PC-3 (cell line): ENCODE measurements at regions not wholly inside any gene's neighbourhood (a gene's known extent, or its start where the extent isn't known, plus 50 kb on each side); places are given as distances from the start of the nearest gene placed in this dataset.

ENCODE experiments used
- ATAC-seq: fragments of 200-7000 bp; cut with Tn5 transposase; 2 replicates; pipeline ENCODE4 v1.9.1; 2020; ENCODE audit warnings: mild to moderate bottlenecking, moderate library complexity
- BruUV-seq: library from RNA; stranded (reverse); fragments of 400-500 nt; replicated peaks from 2 replicates; lab custom pipeline; 2021; lab: Mats Ljungman, UMichigan
- CTCF ChIA-PET: fragments of 300-600 bp; sonication (Branson Sonifier 250); formaldehyde crosslinking; loops from one replicate; lab custom pipeline; 2022; ENCODE audit warnings: antibody characterized with exemption; lab: Charles Lee
- POLR2A ChIA-PET: fragments of 300-600 bp; sonication (Branson Sonifier 250); formaldehyde crosslinking; loops from one replicate; lab custom pipeline; 2022; ENCODE audit warnings: antibody characterized with exemption; ENCODE audit not compliant: unreplicated experiment; lab: Charles Lee
- DNase-seq: peaks from one replicate; pipeline ENCODE4 v3.0.0-alpha.2; 2015
- H2AFZ ChIP-seq: fragments of 300-600 bp; sonication (generic); 2 replicates; pipeline ENCODE4 v1.6.0; 2016; ENCODE audit warnings: antibody characterized with exemption, low read length
- H3F3A ChIP-seq: fragments of 300-600 bp; sonication (generic); one replicate; pipeline ENCODE4 v1.6.0; 2017; ENCODE audit warnings: antibody characterized with exemption, low read length, control low read depth, mild to moderate bottlenecking; ENCODE audit not compliant: unreplicated experiment
- H3K27ac ChIP-seq: fragments of 300-600 bp; sonication (generic); 2 replicates; pipeline ENCODE4 v1.5.1; 2016; ENCODE audit warnings: mild to moderate bottlenecking, low read length
- H3K27me3 ChIP-seq: fragments of 300-600 bp; sonication (generic); 2 replicates; pipeline ENCODE4 v1.6.1; 2016; ENCODE audit warnings: low read length, mixed read lengths
- H3K36me3 ChIP-seq: fragments of 300-600 bp; sonication (generic); 2 replicates; pipeline ENCODE4 v1.6.1; 2016; ENCODE audit warnings: low read depth, mixed run types, low read length, mixed read lengths
- H3K4me1 ChIP-seq: fragments of 300-600 bp; sonication (generic); 2 replicates; pipeline ENCODE4 v1.5.1; 2016; ENCODE audit warnings: low read length; ENCODE audit not compliant: insufficient read depth
- H3K4me2 ChIP-seq: fragments of 300-600 bp; sonication (generic); 2 replicates; pipeline ENCODE4 v1.6.0; 2016; ENCODE audit warnings: low read length
- H3K4me3 ChIP-seq: fragments of 300-600 bp; sonication (generic); 2 replicates; pipeline ENCODE4 v1.5.1; 2016; ENCODE audit warnings: mild to moderate bottlenecking, low read length, mixed read lengths
- H3K79me2 ChIP-seq: fragments of 300-600 bp; sonication (generic); 2 replicates; pipeline ENCODE4 v1.6.1; 2017; ENCODE audit warnings: low read length, mixed read lengths
- H3K9ac ChIP-seq: fragments of 300-600 bp; sonication (generic); 2 replicates; pipeline ENCODE4 v1.6.0; 2016; ENCODE audit warnings: mild to moderate bottlenecking, low read length
- H3K9me2 ChIP-seq: fragments of 300-600 bp; sonication (generic); replicated peaks from 2 replicates; pipeline ENCODE4 v1.6.1; 2016; ENCODE audit warnings: mixed run types, low read length, mixed read lengths
- H3K9me3 ChIP-seq: fragments of 300-600 bp; sonication (generic); 2 replicates; pipeline ENCODE4 v1.6.1; 2016; ENCODE audit warnings: low read length, mixed read lengths
- H4K20me1 ChIP-seq: fragments of 300-600 bp; sonication (generic); 2 replicates; pipeline ENCODE4 v1.6.1; 2016; ENCODE audit warnings: low read length, mixed read lengths
- CTCF ChIP-seq: fragments of 300-600 bp; sonication (generic); conservative IDR thresholded peaks from 2 replicates; pipeline ENCODE4 v1.5.1; 2017; ENCODE audit warnings: antibody characterized with exemption, low read depth, mild to moderate bottlenecking, low read length
- EZH2 ChIP-seq: fragments of 300-600 bp; sonication (generic); IDR thresholded peaks from one replicate; pipeline ENCODE4 v1.6.1; 2017; ENCODE audit warnings: antibody characterized with exemption, mild to moderate bottlenecking, low read length; ENCODE audit not compliant: unreplicated experiment
- EZH2phosphoT487 ChIP-seq: fragments of 300-600 bp; sonication (generic); IDR thresholded peaks from 2 replicates; pipeline ENCODE4 v1.6.1; 2018; ENCODE audit warnings: mild to moderate bottlenecking, antibody characterized with exemption, low read length, borderline replicate concordance
- intact Hi-C: fragments of 100-400 bp; cut with micrococcal nuclease; formaldehyde crosslinking; loops from 2 replicates; pipeline ENCODE4 v1.9.0; 2023

GRCh38 chr6:164439331-164439730, 870.1 kb downstream of the C6orf118 start:
- CTCF ChIA-PET, result no interaction called here
- intact Hi-C loops, result no loop called here
- no peak overlapping the region for H3K4me2 ChIP-seq

GRCh38 chr6:164436976-164437375, 872.4 kb downstream of the C6orf118 start:
- Histone ChIP-seq H4K20me1 (no peaks in the 10 kb centered on the region), H3F3A (no peaks in the 10 kb centered on the region), H2AFZ (no peak overlapping the region), H3K4me3 (no peak overlapping the region), H3K27me3 (no peaks in the 10 kb centered on the region), H3K27ac (no peak overlapping the region), H3K9me3 (no peaks in the 10 kb centered on the region), H3K9me2 (no peaks in the 10 kb centered on the region), H3K36me3 (no peaks in the 10 kb centered on the region), H3K9ac (no peak overlapping the region), H3K4me2 (no peak overlapping the region), H3K4me1 (no peaks in the 10 kb centered on the region), H3K79me2 (no peaks in the 10 kb centered on the region)
- BruUV-seq, result no TSS peak
- no peak for TF ChIP-seq CTCF
- TF ChIP-seq EZH2, result no peak
- no peak for TF ChIP-seq EZH2phosphoT487
- CTCF ChIA-PET, result no interaction called here
- POLR2A ChIA-PET, result no interaction called here
- no peak for ATAC-seq
- no peak for DNase-seq
- intact Hi-C loops, result no loop called here

More at GRCh38 chr6:164439331-164439730, 870.1 kb downstream of the C6orf118 start:
- no peaks in the 10 kb centered on the region for H3K4me1 ChIP-seq
- no peak overlapping the region for H3K4me3 ChIP-seq
- TF ChIP-seq CTCF (no peak), EZH2phosphoT487 (no peak), EZH2 (no peak)
- BruUV-seq, result no TSS peak
- H3K9me2 ChIP-seq, result no peaks in the 10 kb centered on the region
- H3K36me3 ChIP-seq, result no peaks in the 10 kb centered on the region
- ATAC-seq, result no peak
- H3K27ac ChIP-seq, result no peak overlapping the region
- H3F3A ChIP-seq, result no peaks in the 10 kb centered on the region
- POLR2A ChIA-PET, result no interaction called here
- no peak overlapping the region for H2AFZ ChIP-seq
- no peak for DNase-seq
- no peaks in the 10 kb centered on the region for H3K79me2 ChIP-seq
- H3K9me3 ChIP-seq, result no peaks in the 10 kb centered on the region
- H4K20me1 ChIP-seq, result no peaks in the 10 kb centered on the region
- no peaks in the 10 kb centered on the region for H3K27me3 ChIP-seq
- H3K9ac ChIP-seq, result no peak overlapping the region

GRCh38 chr6:164427728-164428402, 881.5 kb downstream of the C6orf118 start:
- ATAC-seq (no peak), DNase-seq (no peak)
- no peak overlapping the region for H3K4me2 ChIP-seq
- H3K27ac ChIP-seq, result no peak overlapping the region
- ChIA-PET CTCF (no interaction called here), POLR2A (no interaction called here)
- H3K9ac ChIP-seq, result no peak overlapping the region
- H4K20me1 ChIP-seq, result no peaks in the 10 kb centered on the region
- H3K4me1 ChIP-seq, result no peaks in the 10 kb centered on the region
- H3K4me3 ChIP-seq, result no peak overlapping the region
- H3K9me2 ChIP-seq, result no peaks in the 10 kb centered on the region
- intact Hi-C loops, result no loop called here
- H2AFZ ChIP-seq, result no peak overlapping the region
- H3F3A ChIP-seq, result no peaks in the 10 kb centered on the region
- no peaks in the 10 kb centered on the region for H3K27me3 ChIP-seq
- no peaks in the 10 kb centered on the region for H3K36me3 ChIP-seq
- no TSS peak for BruUV-seq
- H3K79me2 ChIP-seq, result no peaks in the 10 kb centered on the region
- TF ChIP-seq CTCF (no peak), EZH2 (no peak), EZH2phosphoT487 (no peak)
- H3K9me3 ChIP-seq, result no peaks in the 10 kb centered on the region
